HG03457 (cell line): ENCODE measurements at regions not wholly inside any gene's neighbourhood (a gene's known extent, or its start where the extent isn't known, plus 50 kb on each side); places are given as distances from the start of the nearest gene placed in this dataset.
"Not testable (repeated sequence)": the region's sequence is repeated elsewhere in the genome, so short reads cannot be mapped to it uniquely, and the experiment has no call there.

Source experiments
- ATAC-seq: cut with Tn5 transposase; IDR thresholded peaks from one replicate; pipeline ENCODE4 v1.9.1; 2021; ENCODE audit warnings: moderate number of reproducible peaks; ENCODE audit not compliant: unreplicated experiment

DNA sequence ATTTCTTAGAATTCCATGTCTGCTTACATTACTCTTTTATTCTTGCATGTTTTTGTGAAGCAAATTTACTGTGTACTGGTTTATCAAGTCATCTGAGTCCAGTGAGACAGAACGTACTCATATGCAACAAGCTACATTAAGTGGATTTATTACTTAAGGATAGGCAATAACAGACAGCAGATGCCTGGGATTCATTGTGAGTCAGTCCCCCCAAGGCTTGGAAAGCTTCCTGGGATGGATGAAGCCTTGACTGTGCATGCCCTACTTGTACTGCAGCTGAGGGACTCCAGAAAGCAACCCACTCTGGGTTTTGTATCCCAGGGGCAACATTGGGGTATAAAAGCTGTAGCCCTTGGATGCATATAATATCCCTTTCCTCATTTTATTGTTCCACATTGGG lies 113.4 kb upstream of the RAB18 start:
- no peak for ATAC-seq

DNA sequence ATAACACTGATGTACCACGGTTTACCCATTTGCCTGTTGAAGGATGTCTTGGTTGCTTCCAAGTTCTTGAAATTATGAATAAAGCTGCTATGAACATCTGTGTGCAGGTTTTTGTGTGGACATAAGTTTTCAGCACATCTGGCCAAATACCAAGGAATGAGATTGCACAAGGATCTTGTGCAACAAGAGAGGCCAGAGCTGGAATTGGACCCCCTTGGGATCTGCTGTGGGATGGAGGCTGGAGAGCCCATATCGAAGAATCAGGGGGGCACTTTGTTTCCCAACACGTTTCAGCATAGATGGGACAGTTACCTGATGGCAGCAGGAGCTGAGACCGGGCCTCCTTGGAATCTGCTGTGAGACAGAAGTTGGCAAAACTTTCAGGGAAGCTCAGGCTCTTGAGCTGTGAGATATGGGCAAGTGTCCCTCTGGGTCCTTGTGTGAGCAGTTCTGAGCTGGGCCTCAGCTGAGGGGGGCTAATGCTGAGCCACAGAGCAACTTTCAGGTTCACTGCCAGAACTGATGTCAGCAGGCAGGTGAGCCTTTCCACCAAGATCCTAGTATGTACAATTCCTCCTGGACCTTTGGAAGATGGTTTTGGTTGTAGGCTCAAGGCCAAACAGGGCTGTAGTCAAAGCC lies 115.2 kb upstream of the RAB18 start:
- no peak for ATAC-seq

DNA sequence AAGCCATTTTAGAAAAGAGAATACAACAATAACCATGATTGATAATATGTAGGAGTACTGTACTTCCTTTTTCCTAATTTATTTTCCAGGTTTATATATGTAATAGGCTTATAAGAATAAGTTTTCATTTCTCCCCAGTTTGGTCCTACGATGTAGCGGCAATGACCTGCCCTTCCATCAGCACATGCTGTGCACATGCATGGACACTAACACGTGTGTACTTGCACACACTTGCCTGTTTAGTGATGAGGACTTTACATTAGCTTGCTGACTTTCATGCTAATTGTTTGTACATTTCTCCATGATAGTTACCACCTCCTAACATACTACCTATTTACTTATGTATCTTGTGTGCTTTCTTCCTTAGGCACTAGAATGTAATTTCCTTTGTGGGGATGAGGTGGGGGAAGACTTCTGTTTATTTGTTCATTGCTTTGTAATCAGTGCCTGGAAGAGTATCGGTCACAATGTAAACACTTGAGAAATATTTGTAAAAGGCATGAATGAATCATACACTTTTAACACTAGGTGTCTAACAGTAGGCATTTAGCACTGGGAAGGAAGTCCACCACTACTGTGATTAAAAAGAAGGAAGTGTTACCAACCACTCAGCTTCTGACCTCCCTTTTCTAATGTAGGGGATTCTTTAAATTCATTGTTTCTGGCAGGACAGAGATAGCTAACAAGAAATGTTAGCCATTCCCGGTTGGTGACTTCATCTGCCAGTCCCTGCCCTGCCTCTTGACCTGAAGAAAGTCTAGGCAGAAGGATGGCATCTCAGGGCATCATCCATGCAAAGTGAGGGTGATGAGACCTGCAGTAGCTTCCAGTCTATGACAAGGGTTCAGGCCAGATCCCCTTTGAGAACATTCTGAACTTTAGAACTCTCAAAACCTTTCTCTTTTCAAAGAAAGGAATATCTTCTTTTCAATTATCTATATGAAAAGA lies 120.2 kb upstream of the RAB18 start:
- no peak for ATAC-seq

GRCh38 chr10:27382176-27382575 lies 121.9 kb upstream of the RAB18 start:
- ATAC-seq = no peak

DNA sequence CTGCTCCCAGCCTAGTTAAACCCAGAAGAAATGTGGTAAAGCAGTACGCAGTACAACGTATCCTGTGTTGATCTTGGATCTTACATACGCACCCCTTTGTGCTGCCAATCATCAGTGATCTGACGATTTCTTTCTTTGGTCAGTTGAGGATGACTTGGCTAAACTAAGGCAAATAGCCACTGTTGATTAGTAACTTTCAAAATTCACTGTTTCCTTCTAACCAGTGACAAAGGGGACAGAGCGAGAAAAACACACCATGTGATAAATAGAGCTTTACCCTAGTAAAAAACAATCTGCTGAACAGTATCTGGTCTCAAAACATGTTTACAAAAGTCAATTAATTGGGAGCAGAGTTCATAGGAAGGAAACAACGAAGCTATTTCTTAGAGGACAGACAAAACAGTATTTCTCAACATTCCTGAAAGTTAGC lies 123.2 kb upstream of the RAB18 start:
- ATAC-seq = no peak

DNA sequence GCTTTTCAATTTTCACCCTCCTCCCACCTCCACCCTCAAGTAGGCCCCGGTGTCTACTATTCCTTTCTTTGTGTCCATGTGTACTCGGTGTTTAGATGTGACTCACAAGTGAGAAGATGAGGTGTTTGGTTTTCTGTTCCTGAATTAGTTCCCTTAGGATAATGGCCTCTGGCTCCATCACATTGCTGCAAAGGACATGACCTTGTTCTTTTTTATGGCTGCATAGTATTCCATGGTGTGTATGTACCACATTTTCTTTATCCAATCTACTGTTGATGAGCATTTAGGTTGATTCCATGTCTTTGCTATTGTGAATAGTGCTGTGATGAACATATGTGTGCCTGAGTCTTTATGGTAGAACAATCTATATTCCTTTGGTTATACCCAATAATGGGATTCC lies 125.1 kb upstream of the RAB18 start:
- ATAC-seq = not testable (repeated sequence)

- ATAC-seq = no peak
Measured at GRCh38 chr10:27373566-27374160, 130.4 kb upstream of the RAB18 start.

GRCh38 chr10:27372095-27372494 lies 131.5 kb upstream of the ACBD5 start:
- ATAC-seq = no peak

DNA sequence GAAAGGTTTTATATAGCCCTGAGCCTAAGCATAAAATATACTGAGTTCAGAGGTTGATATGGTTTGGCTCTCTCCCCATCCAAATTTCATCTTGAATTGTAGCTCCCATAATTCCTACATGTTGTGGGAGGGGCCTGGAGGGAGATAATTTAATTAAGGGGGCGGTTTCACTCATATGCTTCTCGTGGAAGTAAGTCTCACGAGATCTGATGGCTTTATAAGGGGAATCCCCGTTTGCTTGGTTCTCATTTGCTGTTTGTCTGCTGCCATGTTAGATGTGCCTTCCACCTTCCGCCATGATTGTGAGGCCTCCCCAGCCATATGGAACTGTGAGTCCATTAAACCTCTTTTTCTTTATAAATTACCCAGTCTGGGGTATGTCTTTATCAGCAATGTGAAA lies 130.8 kb upstream of the ACBD5 start:
- ATAC-seq = not testable (repeated sequence)

GRCh38 chr10:27369880-27370279 lies 129.3 kb upstream of the ACBD5 start:
- no peak for ATAC-seq

DNA sequence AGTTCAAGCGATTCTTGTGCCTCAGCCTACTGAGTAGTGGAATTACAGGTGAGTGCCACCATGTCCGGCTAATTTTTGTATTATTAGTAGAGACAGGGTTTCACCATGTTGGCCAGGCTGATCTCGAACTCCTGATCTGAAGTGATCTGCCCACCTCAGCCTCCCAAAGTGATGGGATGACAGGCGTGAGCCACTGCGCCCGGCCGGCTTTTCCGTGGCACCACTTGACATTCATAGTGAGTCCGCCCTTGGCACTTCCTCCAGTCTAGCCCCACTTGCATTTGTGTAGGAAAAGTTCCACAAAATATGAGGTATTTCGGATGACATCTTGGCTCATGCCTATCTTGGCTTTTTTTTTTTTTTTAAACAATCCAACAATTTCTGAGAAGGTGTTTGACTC lies 128.1 kb upstream of the ACBD5 start:
- no peak for ATAC-seq

DNA sequence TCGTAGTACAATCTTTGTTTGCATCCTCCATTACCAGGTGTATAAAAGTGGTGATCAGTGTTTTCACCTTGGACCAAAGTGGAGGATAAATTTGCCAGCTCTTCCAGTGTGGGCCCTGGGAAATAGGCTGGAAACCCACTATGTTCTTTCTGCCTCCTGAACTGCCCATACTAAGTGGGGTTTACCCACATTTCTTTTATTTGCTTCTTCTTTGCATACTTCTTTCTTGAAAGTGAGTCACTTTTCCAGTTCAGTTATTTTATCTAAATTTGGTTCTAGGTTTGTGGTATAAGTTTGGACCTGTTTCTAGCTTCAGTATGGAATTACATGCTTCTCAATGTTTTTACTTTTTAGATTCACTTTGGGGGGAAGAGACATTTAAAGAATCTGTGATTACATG lies 126.2 kb upstream of the ACBD5 start:
- ATAC-seq = no peak

DNA sequence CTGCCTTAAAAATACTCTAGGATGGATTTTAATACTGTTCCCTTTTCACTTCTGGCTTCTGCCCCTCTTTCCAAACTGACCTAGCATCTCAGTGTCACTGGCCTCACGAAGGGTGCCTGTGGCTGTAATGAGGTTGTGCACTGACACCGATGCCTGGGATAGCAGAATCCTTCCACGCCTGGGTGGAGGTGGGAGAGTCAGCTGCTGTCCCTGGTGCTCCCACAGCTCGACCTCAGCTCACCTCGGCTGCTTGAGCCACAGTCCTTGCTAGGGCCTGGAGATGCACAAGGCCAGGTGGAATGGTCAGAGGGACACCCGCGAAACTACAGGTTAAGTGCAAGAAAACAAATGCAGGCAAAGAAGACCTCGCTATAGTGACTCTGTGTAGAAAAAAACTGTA lies 123.4 kb upstream of the ACBD5 start:
- ATAC-seq = no peak

DNA sequence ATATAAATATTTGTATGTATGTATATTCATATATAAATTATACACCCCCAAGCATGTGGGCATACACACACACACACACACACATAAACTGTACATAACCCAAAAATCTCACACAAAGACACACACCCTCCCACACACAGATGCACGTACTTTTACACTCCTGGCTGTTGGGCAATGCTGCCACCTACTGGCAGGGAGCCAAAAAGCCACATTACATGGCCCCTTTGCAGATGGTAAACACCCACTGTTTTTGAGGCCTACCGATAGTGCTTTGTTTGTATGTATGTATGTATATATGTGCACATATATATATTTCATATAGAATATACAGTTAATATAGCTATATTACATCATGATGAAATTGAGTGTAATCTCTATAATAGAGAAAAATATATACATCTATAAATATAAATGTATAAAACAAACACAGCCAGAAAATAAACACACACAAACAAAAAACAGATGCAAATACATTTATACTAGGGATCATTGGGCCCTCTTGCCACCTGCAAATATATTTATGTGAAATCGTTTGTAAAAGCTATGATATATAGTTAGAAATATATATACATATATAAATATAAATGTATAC lies 120.1 kb upstream of the ACBD5 start:
- ATAC-seq = peak; percentile 83

GRCh38 chr10:27359792-27360355 lies 119.3 kb upstream of the ACBD5 start:
- ATAC-seq = no peak

DNA sequence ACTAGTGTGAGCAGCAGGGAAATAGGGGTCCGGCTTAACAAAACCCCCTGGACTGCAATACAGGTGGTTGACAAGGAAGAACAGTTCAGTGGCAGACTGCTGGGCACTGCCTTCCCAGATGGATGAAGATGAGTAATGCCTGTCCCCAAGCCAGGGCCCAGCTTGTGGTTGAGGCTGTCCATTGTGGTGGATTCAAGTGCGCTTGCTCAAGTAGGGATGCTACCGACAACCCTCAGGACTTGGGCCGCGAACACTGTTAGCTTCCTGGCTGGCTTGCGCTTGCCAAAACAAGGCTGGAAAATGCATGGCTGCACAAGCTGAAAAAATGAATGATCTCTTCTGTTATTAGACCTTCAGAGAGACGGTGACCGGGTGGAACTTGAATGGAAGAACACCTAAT lies 116.1 kb upstream of the ACBD5 start:
- ATAC-seq = no peak

DNA sequence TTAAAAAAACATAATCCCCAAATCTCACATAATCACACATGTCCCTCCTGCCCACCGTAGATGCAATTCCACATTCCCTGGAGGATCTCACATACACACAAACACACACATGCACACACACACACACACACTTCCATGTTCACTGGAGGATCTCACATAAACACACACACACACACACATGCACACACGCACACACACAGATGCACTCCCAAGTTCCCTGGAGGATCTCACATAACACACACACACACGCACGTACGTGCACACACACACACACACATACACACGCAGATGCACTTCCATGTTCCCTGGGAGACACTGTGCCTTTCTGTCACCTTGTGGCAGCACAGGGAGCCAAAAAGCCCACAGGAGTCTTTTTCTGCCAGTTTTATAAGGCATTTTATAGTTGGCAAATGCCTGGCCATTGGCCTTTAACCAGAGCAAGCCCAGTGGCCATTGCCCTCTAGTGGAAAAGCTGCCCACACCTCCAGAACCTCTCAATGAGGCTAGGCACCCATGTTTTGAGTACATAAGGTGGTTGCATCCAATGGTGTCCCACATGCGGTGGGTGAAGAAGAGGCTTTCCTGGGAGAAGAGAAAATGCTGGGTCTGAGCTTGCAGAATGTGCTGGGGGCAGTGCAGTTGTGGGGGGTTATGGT lies 115.4 kb upstream of the ACBD5 start:
- ATAC-seq = no peak

- ATAC-seq = peak; percentile 64
Measured at GRCh38 chr10:27354643-27355270, 114.2 kb upstream of the ACBD5 start.

GRCh38 chr10:27354100-27354499 lies 113.5 kb upstream of the ACBD5 start:
- ATAC-seq = not testable (repeated sequence)

- ATAC-seq = no peak
Measured at GRCh38 chr10:27349987-27350386, 109.4 kb upstream of the ACBD5 start.
